Liver (tissue), 3 donors: ENCODE measurements at regions not wholly inside any gene's neighbourhood (a gene's known extent, or its start where the extent isn't known, plus 50 kb on each side); places are given as distances from the start of the nearest gene placed in this dataset.

Source experiments
- CTCF ChIP-seq: fragments of 150-350 bp; IDR thresholded peaks from 2 replicates; pipeline ENCODE4 v1.5.1; 2017; ENCODE audit warnings: improper control_type of control experiment, low read depth, low read length; ENCODE audit not compliant: missing input control
- HNF4G ChIP-seq: IDR thresholded peaks from 2 replicates; pipeline ENCODE4 v1.6.1; 2016; ENCODE audit warnings: antibody characterized with exemption
- MAX ChIP-seq: IDR thresholded peaks from 2 replicates; pipeline ENCODE4 v1.6.1; 2016; ENCODE audit warnings: antibody characterized with exemption
- RAD21 ChIP-seq, 2 donors: IDR thresholded peaks; 2 replicates each; pipeline ENCODE4 v1.6.1; 2016; ENCODE audit warnings: antibody characterized with exemption in 2 of 2, mild to moderate bottlenecking in 2 of 2
- SP1 ChIP-seq: IDR thresholded peaks from 2 replicates; pipeline ENCODE4 v1.6.1; 2018; ENCODE audit warnings: antibody characterized with exemption, mild to moderate bottlenecking
- TAF1 ChIP-seq: conservative IDR thresholded peaks from 2 replicates; pipeline ENCODE4 v1.6.1; 2016; ENCODE audit warnings: antibody characterized with exemption, mild to moderate bottlenecking
- YY1 ChIP-seq: IDR thresholded peaks from 2 replicates; pipeline ENCODE4 v1.6.1; 2016; ENCODE audit warnings: antibody characterized with exemption, mild to moderate bottlenecking
- TF ChIP-seq, protein P1 (sequence below): IDR thresholded peaks from 2 replicates; pipeline ENCODE4 v1.6.1; 2016; ENCODE audit warnings: antibody characterized with exemption
- donor health status: healthy.
- donor health status: healthy.

- TF ChIP-seq CTCF (no peak), RAD21 (IDR thresholded peaks at IDR 0.05) (no peak), HNF4G (no peak), MAX (no peak), TAF1 (no peak), YY1 (peak; percentile 50), SP1 (no peak)
- TF ChIP-seq, protein P1, sequence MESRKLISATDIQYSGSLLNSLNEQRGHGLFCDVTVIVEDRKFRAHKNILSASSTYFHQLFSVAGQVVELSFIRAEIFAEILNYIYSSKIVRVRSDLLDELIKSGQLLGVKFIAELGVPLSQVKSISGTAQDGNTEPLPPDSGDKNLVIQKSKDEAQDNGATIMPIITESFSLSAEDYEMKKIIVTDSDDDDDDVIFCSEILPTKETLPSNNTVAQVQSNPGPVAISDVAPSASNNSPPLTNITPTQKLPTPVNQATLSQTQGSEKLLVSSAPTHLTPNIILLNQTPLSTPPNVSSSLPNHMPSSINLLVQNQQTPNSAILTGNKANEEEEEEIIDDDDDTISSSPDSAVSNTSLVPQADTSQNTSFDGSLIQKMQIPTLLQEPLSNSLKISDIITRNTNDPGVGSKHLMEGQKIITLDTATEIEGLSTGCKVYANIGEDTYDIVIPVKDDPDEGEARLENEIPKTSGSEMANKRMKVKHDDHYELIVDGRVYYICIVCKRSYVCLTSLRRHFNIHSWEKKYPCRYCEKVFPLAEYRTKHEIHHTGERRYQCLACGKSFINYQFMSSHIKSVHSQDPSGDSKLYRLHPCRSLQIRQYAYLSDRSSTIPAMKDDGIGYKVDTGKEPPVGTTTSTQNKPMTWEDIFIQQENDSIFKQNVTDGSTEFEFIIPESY, result no peak
These were observed 58.0 kb upstream of the COPS8 start for GRCh38 chr2:237027712-237028029.
